ENCODE measurements at regions not wholly inside any gene's neighbourhood (a gene's known extent, or its start where the extent isn't known, plus 50 kb on each side); places are given as distances from the start of the nearest gene placed in this dataset.

DNA sequence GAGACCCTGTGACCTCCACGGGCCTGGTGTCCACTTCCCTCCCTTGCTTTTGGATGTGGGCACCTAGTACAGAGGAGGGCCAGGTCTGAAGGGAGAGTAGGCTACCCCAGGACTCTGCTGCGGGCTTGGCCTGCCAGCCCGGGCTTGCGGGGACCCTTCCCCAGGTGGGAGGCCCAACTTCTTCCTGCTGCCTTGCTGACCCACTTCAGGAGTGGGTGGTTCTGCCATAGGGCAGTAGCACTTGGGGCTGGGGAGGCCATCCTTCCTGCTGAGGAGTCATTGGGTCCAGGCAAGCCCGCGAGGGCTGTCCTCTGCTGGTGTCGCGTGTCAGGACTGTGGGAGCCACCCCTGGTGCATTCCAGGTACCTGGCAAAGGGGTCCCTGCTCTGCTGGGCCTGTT, 1250.0 kb downstream of the BRD1 start:
- Histone ChIP-seq H3K4me3 (replicated peaks; ENCODE audit: low read depth, low read length) (no peak overlapping the region), H3K36me3 (ENCODE audit: control insufficient read depth, insufficient read depth, low read length) (no peaks in the 10 kb centered on the region), H3K27me3 (replicated peaks; ENCODE audit: control insufficient read depth, insufficient read depth, low read length) (no peaks in the 10 kb centered on the region)
- TF ChIP-seq, protein P1, sequence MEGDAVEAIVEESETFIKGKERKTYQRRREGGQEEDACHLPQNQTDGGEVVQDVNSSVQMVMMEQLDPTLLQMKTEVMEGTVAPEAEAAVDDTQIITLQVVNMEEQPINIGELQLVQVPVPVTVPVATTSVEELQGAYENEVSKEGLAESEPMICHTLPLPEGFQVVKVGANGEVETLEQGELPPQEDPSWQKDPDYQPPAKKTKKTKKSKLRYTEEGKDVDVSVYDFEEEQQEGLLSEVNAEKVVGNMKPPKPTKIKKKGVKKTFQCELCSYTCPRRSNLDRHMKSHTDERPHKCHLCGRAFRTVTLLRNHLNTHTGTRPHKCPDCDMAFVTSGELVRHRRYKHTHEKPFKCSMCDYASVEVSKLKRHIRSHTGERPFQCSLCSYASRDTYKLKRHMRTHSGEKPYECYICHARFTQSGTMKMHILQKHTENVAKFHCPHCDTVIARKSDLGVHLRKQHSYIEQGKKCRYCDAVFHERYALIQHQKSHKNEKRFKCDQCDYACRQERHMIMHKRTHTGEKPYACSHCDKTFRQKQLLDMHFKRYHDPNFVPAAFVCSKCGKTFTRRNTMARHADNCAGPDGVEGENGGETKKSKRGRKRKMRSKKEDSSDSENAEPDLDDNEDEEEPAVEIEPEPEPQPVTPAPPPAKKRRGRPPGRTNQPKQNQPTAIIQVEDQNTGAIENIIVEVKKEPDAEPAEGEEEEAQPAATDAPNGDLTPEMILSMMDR (IDR thresholded peaks at IDR 0.05; ENCODE audit: insufficient read depth, low read length, poor library complexity, severe bottlenecking), result no peak
- DNase-seq (ENCODE audit: extremely low read depth, insufficient read length), result no peak

DNA sequence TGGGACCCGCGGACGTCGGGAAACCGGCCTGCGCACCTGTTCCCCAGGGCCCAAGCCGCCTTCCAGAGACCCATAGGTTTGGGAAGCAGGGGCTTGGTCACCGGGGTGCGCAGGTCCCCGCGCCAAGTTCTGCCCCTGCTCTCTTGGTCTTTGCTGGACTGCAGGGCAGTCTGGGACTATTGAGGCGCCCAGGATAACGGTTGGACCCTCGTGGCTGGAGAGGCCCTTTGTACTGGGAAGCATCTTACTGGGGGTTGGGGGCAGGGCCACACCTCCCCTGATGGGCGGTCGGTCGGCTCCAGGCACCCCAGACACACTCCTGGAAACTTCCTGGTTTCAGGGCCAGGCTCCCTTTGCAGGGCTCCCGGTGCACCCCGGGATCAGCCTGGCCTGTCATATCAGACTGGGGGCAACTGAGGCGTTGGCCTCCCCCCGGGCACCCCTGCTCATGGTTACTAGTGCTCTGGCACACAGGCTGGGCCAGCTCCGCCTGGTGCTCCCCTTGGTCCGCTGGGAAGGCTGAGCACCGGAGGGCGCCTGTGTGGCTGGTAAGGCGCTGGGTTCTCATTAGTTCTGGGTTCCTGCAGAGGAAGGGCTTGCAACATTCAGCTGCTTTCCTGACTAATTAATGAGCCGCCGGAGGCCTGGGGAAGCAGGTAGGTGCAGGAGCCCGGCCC, 1250.5 kb downstream of the BRD1 start:
- H3K36me3 ChIP-seq (ENCODE audit: control insufficient read depth, insufficient read depth, low read length), result no peaks in the 10 kb centered on the region
- H3K4me3 ChIP-seq (replicated peaks; ENCODE audit: low read depth, low read length), result no peak overlapping the region
- H3K27me3 ChIP-seq (replicated peaks; ENCODE audit: control insufficient read depth, insufficient read depth, low read length), result no peaks in the 10 kb centered on the region
- TF ChIP-seq, protein P1 (IDR thresholded peaks at IDR 0.05; ENCODE audit: insufficient read depth, low read length, poor library complexity, severe bottlenecking), result no peak
- DNase-seq (ENCODE audit: extremely low read depth, insufficient read length), result no peak

DNA sequence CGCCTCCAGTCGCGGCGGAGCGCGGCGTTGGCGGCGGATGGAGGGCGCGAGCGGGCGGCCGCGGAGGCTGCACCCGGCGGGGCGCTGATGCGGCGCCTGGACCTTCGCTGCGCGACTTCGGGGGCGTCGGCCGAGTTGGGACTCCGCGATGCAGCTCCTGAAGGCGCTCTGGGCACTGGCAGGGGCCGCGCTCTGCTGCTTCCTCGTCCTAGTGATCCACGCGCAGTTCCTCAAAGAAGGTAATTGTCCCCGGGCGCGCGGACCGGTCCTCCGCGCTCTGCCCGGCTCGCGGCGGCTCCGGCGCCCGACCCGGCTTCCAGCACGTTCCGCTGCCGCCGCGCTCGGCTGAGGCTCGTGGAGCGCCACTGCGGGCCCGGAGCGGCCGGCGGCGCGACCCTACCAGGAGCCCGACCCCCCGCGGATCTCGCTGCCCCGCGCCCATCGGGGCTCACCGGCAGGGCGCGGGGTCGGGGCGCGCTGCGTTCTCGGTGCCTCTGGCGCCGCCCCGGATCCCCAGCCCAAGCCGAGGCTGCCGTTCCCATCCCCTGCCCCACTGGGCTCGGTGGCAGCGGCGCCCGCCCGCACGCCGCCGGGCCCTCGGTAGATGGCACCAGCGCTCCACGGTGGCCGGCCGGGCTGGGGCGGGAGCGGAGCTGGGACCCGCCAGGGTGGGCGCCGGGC, 1251.2 kb downstream of the BRD1 start:
- DNase-seq (ENCODE audit: extremely low read depth, insufficient read length), result no peak
- H3K4me3 ChIP-seq (replicated peaks; ENCODE audit: low read depth, low read length), result no peak overlapping the region
- H3K27me3 ChIP-seq (replicated peaks; ENCODE audit: control insufficient read depth, insufficient read depth, low read length), result no peaks in the 10 kb centered on the region

DNA sequence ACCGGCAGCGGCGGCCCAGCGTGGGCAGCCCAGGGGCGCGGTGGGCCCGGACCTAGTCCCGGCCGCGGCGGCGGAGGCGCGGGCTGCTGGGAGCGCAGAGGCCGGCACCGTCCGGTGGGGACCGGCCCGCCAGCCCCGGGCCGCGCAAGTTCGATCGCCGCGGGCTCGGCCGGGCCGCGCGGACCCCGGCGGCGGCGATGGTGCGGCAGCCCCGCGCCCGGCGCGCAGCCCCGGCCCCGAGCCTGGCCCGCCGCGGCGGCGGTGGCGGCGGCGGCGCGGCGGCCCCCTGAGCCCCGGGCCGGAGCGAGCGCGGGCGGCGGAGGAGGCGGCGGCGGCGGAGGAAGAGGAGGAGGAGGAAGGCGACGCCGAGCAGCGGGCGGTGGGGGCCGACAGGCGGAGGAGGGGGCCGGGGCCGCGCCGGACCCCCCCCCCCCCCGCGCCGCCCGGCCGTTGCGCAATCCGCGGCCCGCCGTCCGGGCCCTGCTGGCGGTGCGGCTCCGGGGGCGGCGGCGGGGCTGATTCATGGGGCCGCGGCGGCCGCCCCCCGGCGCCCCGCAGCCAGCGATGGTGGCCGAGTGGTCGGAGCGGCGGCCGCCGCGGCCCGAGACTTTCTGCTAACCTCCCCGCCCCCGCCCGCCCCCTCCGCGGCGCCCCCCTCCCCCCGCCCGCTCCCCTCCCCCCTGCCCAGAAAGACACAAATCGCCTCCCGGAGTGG, 1251.9 kb downstream of the BRD1 start:
- DNase-seq (ENCODE audit: extremely low read depth, insufficient read length), result no peak
- H3K4me3 ChIP-seq (replicated peaks; ENCODE audit: low read depth, low read length), result no peak overlapping the region
- TF ChIP-seq, protein P1 (IDR thresholded peaks at IDR 0.05; ENCODE audit: insufficient read depth, low read length, poor library complexity, severe bottlenecking), result no peak
- H3K36me3 ChIP-seq (ENCODE audit: control insufficient read depth, insufficient read depth, low read length), result no peaks in the 10 kb centered on the region
- no peaks in the 10 kb centered on the region for H3K27me3 ChIP-seq (replicated peaks; ENCODE audit: control insufficient read depth, insufficient read depth, low read length)

More for the DNA sequence above, 1251.2 kb downstream of the BRD1 start:
- TF ChIP-seq, protein P1 (IDR thresholded peaks at IDR 0.05; ENCODE audit: insufficient read depth, low read length, poor library complexity, severe bottlenecking), result no peak
- H3K36me3 ChIP-seq (ENCODE audit: control insufficient read depth, insufficient read depth, low read length), result no peaks in the 10 kb centered on the region

DNA sequence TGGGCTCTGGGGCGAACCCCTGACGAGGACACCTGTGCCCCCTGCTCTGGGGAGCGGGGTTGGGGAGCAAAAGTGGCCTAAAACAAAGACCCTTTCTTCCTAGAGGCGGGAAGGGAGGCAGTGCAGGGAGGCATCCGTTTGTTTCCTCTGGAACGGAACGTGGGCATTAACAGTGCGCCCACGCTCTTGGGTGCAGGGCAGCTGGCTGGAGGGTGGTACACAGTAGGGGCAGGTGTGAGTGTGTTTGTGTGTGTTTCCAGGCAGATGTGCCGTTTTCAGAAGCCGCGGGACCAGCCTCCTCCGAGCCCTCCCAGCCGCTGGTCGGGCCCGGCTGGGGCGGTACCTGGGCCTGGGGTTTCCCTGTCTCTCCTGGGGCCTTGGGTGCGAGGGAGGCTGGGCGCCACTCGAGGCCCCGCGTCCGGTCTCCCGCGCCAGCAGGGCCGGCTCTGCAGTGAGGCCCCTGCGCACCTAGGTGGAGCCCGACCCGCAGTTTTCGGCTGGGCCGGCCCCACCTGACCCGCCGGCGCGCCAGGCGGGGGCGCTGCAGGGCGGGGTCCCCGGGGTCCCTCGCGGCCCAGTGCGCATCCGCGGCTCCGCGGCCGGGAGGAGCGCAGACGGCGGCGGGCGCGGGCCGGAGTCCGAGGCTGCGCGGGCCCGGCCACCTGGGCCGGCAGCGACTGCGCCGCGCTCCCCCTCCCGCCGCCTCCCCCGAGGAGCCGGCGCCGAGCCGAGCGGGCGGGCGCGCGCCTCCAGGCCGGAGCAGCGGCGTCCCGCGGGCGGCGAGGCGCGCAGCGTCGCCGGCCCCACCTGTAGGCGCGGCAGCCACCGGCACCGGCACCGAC, 1252.7 kb downstream of the BRD1 start:
- no peaks in the 10 kb centered on the region for H3K36me3 ChIP-seq (ENCODE audit: control insufficient read depth, insufficient read depth, low read length)
- TF ChIP-seq, protein P1 (IDR thresholded peaks at IDR 0.05; ENCODE audit: insufficient read depth, low read length, poor library complexity, severe bottlenecking), result no peak
- no peak overlapping the region for H3K4me3 ChIP-seq (replicated peaks; ENCODE audit: low read depth, low read length)
- DNase-seq (ENCODE audit: extremely low read depth, insufficient read length), result no peak
- H3K27me3 ChIP-seq (replicated peaks; ENCODE audit: control insufficient read depth, insufficient read depth, low read length), result no peaks in the 10 kb centered on the region
